ENCODE measurements at regions not wholly inside any gene's neighbourhood (a gene's known extent, or its start where the extent isn't known, plus 50 kb on each side); places are given as distances from the start of the nearest gene placed in this dataset.

DNA sequence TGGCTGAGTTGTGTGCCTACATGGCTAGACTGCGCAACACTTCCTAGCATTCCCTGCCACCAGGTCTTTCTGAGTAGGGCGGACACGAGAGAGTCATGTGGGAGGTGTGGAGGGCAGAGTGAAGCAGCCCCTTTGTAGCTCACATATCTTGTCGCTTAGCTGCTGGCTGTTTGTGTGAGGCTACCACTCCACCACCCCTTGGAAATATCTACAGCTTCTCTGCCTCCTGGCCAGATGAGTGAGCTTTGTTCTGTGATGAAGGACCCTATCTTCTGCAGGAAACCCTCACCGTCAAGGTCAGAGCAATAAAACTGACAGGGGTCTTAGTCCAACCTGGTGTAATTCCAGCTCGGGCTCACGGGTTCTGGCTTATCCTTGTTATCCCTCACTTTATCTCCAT, 232.1 kb upstream of the ASIC2 start:
- no peak overlapping the region for H3K27ac Mint-ChIP-seq
- H3K4me3 Mint-ChIP-seq = no peak overlapping the region
- DNase-seq = no peak
- peaks cover 18% of the 10 kb centered on the region for H3K27me3 Mint-ChIP-seq
- no peaks in the 10 kb centered on the region for H3K36me3 Mint-ChIP-seq (ENCODE audit: low read depth)
- H3K9me3 Mint-ChIP-seq = peaks cover 3% of the 10 kb centered on the region
- H3K4me1 Mint-ChIP-seq (ENCODE audit: low read depth) = no peaks in the 10 kb centered on the region

DNA sequence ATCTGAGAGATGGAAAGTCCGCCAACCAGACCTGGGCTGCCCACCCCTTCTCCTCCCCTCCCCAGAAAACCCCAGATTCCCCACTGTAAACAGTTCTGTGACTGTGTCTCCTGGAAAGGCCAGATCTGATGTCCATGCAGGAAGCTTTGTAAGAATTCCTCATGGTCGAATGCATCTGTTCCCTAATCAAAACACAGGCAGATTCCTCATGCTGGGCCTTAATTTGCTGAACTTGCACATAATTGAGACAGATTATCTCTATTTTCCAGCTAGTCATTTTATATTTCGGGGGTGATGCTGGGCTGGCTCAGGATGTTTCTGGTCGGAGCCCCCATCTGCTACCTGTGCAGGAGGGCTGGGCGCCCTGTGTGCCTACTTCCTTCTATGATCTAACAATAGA, 233.6 kb upstream of the ASIC2 start:
- peaks cover 12% of the 10 kb centered on the region for H3K27me3 Mint-ChIP-seq
- no peak overlapping the region for H3K27ac Mint-ChIP-seq
- DNase-seq = no peak
- peaks cover 3% of the 10 kb centered on the region for H3K9me3 Mint-ChIP-seq
- no peaks in the 10 kb centered on the region for H3K36me3 Mint-ChIP-seq (ENCODE audit: low read depth)
- no peaks in the 10 kb centered on the region for H3K4me1 Mint-ChIP-seq (ENCODE audit: low read depth)
- no peak overlapping the region for H3K4me3 Mint-ChIP-seq

DNA sequence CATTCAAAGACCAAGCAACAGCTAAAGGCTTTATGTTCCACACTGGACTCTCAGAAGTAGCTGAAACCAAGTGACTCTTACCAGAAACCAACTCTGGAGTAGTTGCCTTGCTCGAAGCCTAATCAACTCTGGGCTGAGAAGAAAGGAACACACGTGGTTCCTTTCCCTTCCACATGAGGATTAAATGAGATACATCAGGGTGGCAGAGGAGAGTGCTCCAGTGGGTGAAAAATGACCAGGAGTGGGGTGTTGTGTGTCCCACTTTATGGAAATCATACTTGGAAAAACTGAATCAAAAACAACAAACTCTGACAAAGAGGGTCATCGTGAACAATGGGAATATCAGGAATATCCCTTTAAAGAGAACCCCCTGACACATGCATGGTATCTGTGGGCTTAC, 234.2 kb upstream of the ASIC2 start:
- Mint-ChIP-seq H3K4me1 (ENCODE audit: low read depth) (no peaks in the 10 kb centered on the region), H3K36me3 (ENCODE audit: low read depth) (no peaks in the 10 kb centered on the region), H3K9me3 (peaks cover 3% of the 10 kb centered on the region), H3K4me3 (no peak overlapping the region), H3K27ac (no peak overlapping the region), H3K27me3 (peaks cover 12% of the 10 kb centered on the region)
- no peak for DNase-seq

DNA sequence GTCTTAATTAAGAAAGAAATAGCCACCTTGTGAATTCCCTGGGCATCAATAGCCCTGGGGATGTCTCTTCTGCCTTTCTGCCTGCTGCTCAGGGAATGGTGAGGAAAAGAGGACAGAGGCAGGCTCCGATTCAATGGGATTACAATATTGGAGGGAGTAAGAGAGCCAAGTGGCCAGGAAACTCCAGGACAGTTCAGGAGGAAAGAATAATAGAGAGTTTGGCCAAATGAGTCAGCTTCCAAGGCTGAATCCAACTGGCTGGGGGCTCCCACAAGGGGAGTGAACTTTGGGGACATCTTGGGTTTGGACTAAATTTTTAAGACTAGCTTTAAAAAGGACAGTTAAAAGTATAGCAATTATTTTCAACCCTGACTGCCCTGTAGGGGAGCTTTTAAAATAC, 235.8 kb upstream of the ASIC2 start:
- H3K4me1 Mint-ChIP-seq (ENCODE audit: low read depth) = no peaks in the 10 kb centered on the region
- DNase-seq = no peak
- H3K4me3 Mint-ChIP-seq = no peak overlapping the region
- H3K9me3 Mint-ChIP-seq = peaks cover 3% of the 10 kb centered on the region
- H3K36me3 Mint-ChIP-seq (ENCODE audit: low read depth) = no peaks in the 10 kb centered on the region
- H3K27me3 Mint-ChIP-seq = peaks cover 12% of the 10 kb centered on the region
- H3K27ac Mint-ChIP-seq = no peak overlapping the region

DNA sequence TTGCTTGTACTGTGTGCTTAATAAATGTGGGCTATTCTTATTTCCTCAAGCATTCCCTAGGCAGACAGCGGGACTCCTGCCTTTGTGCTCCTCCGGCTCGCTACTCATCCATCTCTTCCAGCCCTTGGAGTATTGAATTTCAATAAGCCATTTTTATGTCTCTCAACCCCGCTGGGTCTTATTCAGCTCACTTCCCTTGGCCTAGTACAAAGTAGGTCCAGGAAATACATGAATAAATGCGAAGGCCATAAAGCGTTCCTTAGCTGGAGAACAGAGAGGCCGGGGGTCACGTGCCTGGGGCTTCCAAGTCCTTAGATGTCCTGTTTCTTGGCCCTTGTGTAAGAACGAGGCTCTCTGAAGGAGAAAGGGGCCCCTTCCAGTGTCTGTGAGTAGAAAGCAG, 236.7 kb upstream of the ASIC2 start:
- Mint-ChIP-seq H3K4me3 (no peak overlapping the region), H3K27me3 (peaks cover 11% of the 10 kb centered on the region), H3K4me1 (ENCODE audit: low read depth) (no peaks in the 10 kb centered on the region), H3K36me3 (ENCODE audit: low read depth) (no peaks in the 10 kb centered on the region), H3K27ac (no peak overlapping the region), H3K9me3 (peaks cover 3% of the 10 kb centered on the region)
- DNase-seq = no peak

DNA sequence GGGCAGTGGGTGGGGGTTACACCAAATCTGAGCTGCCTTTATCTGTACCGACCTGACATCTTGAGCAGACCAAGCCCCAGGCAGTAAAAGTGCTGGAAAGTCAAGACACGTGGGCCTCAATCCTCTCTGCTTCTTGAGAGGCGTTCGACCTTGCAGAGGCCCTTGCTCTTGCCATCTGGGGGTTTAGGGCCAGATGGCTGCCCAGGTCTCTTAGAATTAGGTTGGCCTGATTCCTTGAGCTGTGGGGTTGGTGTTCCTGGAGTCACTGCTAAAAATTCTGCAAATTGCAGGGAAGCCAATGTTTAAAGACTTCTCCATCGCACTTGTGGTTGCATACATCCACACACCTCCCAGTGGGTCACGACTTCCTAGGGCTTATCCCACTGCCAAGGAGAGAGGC, 238.2 kb upstream of the ASIC2 start:
- H3K27me3 Mint-ChIP-seq = peaks cover 8% of the 10 kb centered on the region
- H3K9me3 Mint-ChIP-seq = peaks cover 3% of the 10 kb centered on the region
- H3K27ac Mint-ChIP-seq = no peak overlapping the region
- H3K4me1 Mint-ChIP-seq (ENCODE audit: low read depth) = no peaks in the 10 kb centered on the region
- no peaks in the 10 kb centered on the region for H3K36me3 Mint-ChIP-seq (ENCODE audit: low read depth)
- no peak for DNase-seq
- H3K4me3 Mint-ChIP-seq = no peak overlapping the region

DNA sequence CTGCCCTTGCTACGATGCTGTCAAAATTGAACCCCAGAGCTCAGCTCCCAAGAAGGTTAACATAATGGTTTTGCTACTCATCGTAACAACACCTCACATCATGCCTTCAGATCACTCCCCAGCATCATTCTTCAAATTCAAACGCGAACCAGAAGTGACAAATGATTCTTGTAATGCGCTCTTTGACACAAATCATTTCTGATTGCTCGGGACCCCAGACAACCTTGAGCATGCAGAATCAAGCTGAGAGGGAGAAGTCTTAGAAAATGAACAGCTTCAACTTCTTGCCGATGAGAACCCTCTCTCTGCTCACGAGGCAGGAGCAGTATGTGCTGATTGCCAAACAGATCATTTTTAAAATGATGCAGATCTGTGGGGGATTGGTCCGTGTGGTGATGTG, 241.0 kb upstream of the ASIC2 start:
- H3K4me1 Mint-ChIP-seq (ENCODE audit: low read depth) = no peaks in the 10 kb centered on the region
- DNase-seq = no peak
- H3K9me3 Mint-ChIP-seq = no peaks in the 10 kb centered on the region
- H3K4me3 Mint-ChIP-seq = no peak overlapping the region
- peaks cover 4% of the 10 kb centered on the region for H3K27me3 Mint-ChIP-seq
- no peaks in the 10 kb centered on the region for H3K36me3 Mint-ChIP-seq (ENCODE audit: low read depth)
- H3K27ac Mint-ChIP-seq = no peak overlapping the region

DNA sequence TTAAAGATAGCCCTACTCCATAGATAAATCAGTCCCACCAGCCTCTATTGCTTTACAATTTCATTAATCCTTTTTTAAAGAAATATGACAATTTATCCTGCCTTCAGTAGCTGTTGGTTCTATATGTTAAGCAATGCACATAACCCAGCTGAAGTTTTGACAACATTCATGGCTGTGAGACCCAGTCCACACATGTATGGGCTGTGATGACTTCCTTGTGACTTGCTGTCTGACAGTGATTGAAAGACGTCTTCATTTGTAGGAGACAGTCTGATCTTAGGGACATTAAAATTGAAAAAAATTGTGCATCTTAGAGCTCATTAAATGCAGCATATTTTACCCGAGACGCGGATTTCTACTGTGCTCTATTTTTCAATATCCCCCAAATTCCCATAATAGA, 252.0 kb upstream of the ASIC2 start:
- H3K9me3 Mint-ChIP-seq = no peaks in the 10 kb centered on the region
- no peak overlapping the region for H3K4me3 Mint-ChIP-seq
- H3K36me3 Mint-ChIP-seq (ENCODE audit: low read depth) = no peaks in the 10 kb centered on the region
- H3K27ac Mint-ChIP-seq = no peak overlapping the region
- peaks cover 4% of the 10 kb centered on the region for H3K27me3 Mint-ChIP-seq
- H3K4me1 Mint-ChIP-seq (ENCODE audit: low read depth) = no peaks in the 10 kb centered on the region
- no peak for DNase-seq

DNA sequence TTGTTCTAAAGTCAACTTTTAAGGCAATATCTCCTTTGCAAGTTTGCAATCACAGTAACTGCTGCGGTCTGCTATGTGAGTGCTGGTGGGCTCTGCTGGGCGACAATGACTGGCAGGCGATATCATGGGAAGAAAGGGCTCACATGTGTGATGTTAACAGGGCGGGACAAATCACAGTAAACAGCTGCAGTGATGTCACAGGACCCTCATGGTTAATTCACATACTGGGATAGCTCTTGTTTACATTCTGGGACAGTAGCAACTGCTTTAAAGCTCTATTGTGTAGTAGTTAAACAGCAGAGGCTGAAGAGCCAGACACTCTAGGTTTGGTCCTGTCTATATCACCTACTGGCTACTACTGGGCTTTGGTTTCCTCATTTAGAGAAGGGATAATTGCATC, 257.2 kb upstream of the ASIC2 start:
- H3K4me3 Mint-ChIP-seq = no peak overlapping the region
- H3K36me3 Mint-ChIP-seq (ENCODE audit: low read depth) = no peaks in the 10 kb centered on the region
- DNase-seq = no peak
- no peak overlapping the region for H3K27ac Mint-ChIP-seq
- H3K27me3 Mint-ChIP-seq = peaks cover 12% of the 10 kb centered on the region
- H3K9me3 Mint-ChIP-seq = no peaks in the 10 kb centered on the region
- H3K4me1 Mint-ChIP-seq (ENCODE audit: low read depth) = no peaks in the 10 kb centered on the region

DNA sequence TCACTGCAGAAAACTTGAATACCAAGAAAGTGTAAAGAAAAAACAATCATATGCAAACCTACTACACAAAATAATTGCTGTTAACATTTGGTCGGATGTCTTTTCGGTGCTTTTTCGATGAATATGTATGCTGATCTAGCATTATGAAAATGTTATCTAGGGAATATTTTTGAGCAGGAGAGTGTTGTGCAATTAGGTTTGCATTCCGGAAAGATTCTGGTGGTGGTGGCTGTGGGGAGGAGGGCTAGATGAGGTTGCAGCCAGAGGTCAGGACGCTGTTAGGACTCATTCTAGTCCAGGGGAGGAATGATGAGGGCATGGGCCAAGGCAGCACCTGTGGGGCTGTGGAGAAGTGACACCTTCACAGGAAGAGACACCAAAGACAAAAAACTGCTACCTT, 258.0 kb upstream of the ASIC2 start:
- no peaks in the 10 kb centered on the region for H3K4me1 Mint-ChIP-seq (ENCODE audit: low read depth)
- no peaks in the 10 kb centered on the region for H3K9me3 Mint-ChIP-seq
- H3K4me3 Mint-ChIP-seq = no peak overlapping the region
- no peak for DNase-seq
- H3K36me3 Mint-ChIP-seq (ENCODE audit: low read depth) = no peaks in the 10 kb centered on the region
- no peak overlapping the region for H3K27ac Mint-ChIP-seq
- peaks cover 12% of the 10 kb centered on the region for H3K27me3 Mint-ChIP-seq

DNA sequence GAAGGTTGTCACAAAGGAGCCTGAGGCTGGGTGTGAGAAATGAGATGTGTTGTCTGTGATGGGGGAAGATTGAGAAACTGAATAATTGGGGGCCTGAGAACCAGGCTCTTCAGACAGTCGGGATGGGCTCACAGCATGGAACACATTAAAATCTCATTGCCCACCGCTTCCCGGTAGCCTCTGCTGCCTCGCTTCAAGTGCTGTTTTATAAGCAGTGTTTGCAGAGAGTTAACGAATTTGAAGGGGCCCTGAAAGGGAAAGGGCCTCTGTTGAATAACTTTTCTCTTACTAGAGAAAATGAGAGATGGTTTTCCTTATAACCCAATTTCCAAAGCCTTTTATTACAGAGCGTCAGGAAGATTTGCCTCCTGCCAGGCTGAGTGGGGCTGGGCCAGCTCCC, 258.8 kb upstream of the ASIC2 start:
- Mint-ChIP-seq H3K27ac (no peak overlapping the region), H3K9me3 (no peaks in the 10 kb centered on the region), H3K4me3 (no peak overlapping the region), H3K36me3 (ENCODE audit: low read depth) (no peaks in the 10 kb centered on the region), H3K4me1 (ENCODE audit: low read depth) (no peaks in the 10 kb centered on the region), H3K27me3 (peaks cover 12% of the 10 kb centered on the region)
- DNase-seq = no peak

DNA sequence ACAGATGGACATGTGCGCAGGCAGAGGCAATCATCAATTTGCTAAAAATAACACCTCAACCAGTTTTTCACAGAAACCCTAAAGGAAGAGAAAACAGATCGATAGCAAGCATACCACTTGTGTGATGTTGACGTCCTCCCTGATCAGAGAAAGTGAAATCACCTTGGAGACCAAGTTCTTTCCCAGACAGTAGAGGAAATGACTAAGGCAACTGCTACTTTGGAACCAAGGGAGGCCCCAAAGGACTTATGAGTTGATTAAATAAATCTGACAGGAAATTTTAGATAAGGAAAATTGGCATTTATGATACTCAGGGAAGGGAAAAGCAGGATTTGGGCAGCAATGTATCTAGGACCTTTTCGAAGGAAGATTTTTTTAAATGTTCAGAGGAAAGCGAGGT, 267.1 kb upstream of the ASIC2 start:
- Mint-ChIP-seq H3K9me3 (peaks cover 10% of the 10 kb centered on the region), H3K27ac (no peak overlapping the region), H3K4me1 (ENCODE audit: low read depth) (no peaks in the 10 kb centered on the region), H3K36me3 (ENCODE audit: low read depth) (no peaks in the 10 kb centered on the region), H3K4me3 (no peak overlapping the region), H3K27me3 (peaks cover 14% of the 10 kb centered on the region)
- no peak for DNase-seq

DNA sequence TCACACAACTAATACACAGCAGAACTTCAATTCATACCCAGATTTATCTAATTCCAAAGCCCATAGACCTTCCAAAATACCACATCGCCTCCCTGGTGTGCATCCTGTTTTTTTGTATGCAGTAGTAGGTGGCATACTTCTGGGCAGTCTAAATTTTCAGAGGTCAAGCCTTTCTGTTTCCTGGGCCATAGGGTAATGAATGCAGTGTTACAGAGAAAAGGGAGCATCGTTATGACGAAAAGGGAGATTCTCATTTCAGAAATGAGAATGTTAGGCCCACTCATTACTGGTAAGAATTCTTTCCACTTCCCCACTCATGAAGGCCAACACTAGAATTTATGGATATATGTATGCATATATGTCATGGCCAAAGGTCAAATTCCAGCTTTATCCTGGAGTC, 267.8 kb upstream of the ASIC2 start:
- Mint-ChIP-seq H3K36me3 (ENCODE audit: low read depth) (no peaks in the 10 kb centered on the region), H3K4me1 (ENCODE audit: low read depth) (no peaks in the 10 kb centered on the region), H3K9me3 (peaks cover 10% of the 10 kb centered on the region), H3K4me3 (no peak overlapping the region), H3K27me3 (peaks cover 14% of the 10 kb centered on the region), H3K27ac (no peak overlapping the region)
- DNase-seq = no peak

DNA sequence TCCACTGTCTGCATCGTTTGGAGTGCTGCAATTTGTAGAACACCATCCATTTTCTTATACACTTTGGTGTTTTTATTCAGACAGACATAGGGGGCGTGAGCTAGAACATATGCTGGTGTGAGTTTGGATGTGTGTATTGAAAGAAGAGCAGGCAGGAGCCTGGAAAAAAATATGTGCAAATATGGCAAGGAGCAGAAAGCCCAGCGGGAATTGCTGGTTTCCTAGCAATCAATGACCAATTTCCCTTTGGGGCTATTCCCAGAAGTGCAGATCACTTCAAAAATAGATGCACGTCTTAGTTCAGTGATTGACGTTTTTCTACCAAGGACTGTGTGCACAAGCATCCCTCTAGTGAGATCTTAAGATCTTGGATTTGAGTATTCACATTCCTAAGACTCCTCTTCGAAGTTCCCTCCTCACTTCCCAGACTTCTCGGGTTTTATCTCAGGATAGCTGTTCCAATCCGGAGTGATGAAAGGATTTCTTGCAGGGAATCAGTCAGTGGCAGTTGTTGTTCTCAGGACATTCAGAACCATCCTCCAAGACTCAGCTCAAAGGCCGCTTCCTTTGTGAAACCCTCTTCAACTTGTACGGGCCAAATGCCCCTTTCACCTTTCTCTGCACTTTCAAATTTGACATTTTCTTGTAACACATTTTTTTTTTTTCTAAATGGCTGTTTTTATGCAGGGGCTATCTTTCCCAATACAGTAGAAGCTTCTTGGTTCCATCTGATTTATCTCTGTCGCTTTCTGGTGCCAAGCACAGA, 268.7 kb upstream of the ASIC2 start:
- Mint-ChIP-seq H3K4me3 (no peak overlapping the region), H3K27ac (no peak overlapping the region), H3K36me3 (ENCODE audit: low read depth) (no peaks in the 10 kb centered on the region), H3K27me3 (peaks cover 14% of the 10 kb centered on the region), H3K9me3 (peaks cover 10% of the 10 kb centered on the region), H3K4me1 (ENCODE audit: low read depth) (no peaks in the 10 kb centered on the region)
- no peak for DNase-seq

DNA sequence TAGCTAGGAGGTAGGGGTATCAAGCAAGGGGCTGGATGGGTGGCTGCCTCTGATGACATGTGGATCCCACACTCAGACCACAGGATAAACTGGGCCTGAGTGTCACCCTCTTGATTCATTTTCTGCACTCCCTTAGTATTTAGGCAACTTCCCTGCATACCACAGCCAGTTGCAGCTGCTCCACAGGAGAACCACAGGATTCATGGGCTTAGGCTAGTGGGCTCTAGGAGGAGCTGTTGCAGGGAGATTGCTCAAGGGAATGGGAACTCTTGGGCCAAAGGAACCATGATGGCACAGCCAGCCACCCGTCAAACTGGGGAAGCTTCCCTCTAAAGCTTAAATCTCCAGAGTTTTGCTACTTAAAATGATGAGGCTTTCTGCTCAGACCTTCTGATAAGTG, 269.7 kb upstream of the ASIC2 start:
- Mint-ChIP-seq H3K36me3 (ENCODE audit: low read depth) (no peaks in the 10 kb centered on the region), H3K9me3 (peaks cover 10% of the 10 kb centered on the region), H3K27me3 (peaks cover 14% of the 10 kb centered on the region), H3K27ac (no peak overlapping the region), H3K4me3 (no peak overlapping the region), H3K4me1 (ENCODE audit: low read depth) (no peaks in the 10 kb centered on the region)
- no peak for DNase-seq

DNA sequence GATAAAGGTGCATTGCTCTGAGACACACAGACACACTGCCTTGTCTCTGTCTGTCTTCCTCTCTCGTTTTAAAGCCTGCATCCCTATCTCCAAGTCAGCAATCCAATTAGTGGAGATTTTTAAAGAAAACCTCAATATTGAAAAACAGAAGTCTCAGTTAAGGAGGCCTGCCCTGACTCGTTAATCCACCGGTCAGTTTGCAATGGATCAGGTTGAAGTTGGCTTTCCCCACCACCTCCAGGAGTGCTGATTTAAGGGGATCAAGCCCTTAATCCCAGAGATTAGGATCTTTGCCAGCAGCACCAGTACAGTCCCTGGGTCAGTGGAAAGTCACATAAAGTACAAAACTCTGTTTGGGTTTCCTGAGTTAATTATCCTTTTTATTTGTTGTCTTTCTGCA, 271.1 kb upstream of the ASIC2 start:
- no peaks in the 10 kb centered on the region for H3K4me1 Mint-ChIP-seq (ENCODE audit: low read depth)
- peaks cover 4% of the 10 kb centered on the region for H3K9me3 Mint-ChIP-seq
- H3K27me3 Mint-ChIP-seq = peaks cover 14% of the 10 kb centered on the region
- no peak overlapping the region for H3K27ac Mint-ChIP-seq
- H3K4me3 Mint-ChIP-seq = no peak overlapping the region
- H3K36me3 Mint-ChIP-seq (ENCODE audit: low read depth) = no peaks in the 10 kb centered on the region
- DNase-seq = no peak
